Testis (tissue), 2 donors: ENCODE measurements at regions not wholly inside any gene's neighbourhood (a gene's known extent, or its start where the extent isn't known, plus 50 kb on each side); places are given as distances from the start of the nearest gene placed in this dataset.

ENCODE experiments used
- CTCF ChIP-seq, 3 experiments: fragments of 450-650 bp in 2 of 3; fragments of 200-600 bp in 1 of 3; sonication (generic) in 1 of 3; IDR thresholded peaks; one replicate each; pipeline ENCODE4 v1.5.1; 2016 to 2019; ENCODE audit warnings: antibody characterized with exemption in 3 of 3, mild to moderate bottlenecking in 2 of 3, moderate library complexity in 1 of 3
- POLR2A ChIP-seq: fragments of 450-650 bp; IDR thresholded peaks from one replicate; pipeline ENCODE4 v1.6.1; 2017; ENCODE audit warnings: antibody characterized with exemption, mild to moderate bottlenecking, moderate library complexity

GRCh38 chr11:10359171-10359570 is 54.3 kb downstream of the ADM start:
- TF ChIP-seq POLR2A, result no peak
- no peak for TF ChIP-seq CTCF (IDR thresholded peaks at IDR 0.05)
